ENCODE measurements at regions not wholly inside any gene's neighbourhood (a gene's known extent, or its start where the extent isn't known, plus 50 kb on each side); places are given as distances from the start of the nearest gene placed in this dataset.
"Not testable (repeated sequence)": the region's sequence is repeated elsewhere in the genome, so short reads cannot be mapped to it uniquely, and the experiment has no call there.

- DNase-seq, result no peak
Observed at GRCh38 chr20:2203436-2203835, 92.4 kb upstream of the TGM3 start.

DNA sequence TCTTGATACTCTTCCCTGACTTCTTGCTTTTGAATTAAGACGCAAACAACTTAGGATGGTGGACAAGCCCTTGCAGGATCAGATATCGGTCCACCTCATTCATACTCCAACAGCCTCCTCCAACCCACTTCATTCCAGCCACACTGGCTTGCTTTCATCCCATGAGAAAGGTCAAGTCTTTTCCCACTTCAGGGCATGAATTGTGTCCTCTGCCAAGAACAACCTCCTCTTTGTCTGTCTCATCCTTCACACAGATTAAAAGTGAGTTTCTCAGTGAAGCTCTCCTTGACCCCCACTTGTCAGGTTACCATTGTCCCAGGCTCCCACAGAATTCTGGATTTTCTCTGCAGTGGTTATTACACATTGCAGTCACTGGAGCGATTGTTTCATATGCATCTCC lies 91.8 kb upstream of the TGM3 start:
- no peak for DNase-seq

GRCh38 chr20:2206957-2207769 lies 88.6 kb upstream of the TGM3 start:
- DNase-seq, result peak; percentile 46

DNA sequence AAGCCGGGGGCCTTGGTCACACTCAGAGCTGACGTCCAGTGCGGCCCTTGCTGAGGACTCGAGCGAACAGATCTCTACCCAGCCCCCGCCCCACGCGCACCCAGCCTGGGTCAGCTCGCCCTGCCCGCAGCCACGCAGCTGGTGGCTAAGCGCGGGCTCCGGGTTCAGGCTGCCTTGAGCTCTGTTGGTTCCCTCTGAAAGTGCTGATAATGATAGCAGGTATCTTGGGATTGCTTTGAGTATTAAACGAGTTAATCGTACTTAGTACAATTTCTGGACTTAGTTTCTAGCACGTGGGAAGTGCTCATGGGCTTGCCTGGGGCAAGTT lies 88.1 kb upstream of the TGM3 start:
- no peak for DNase-seq

- no peak for DNase-seq
Observed at GRCh38 chr20:2208897-2209296, 86.9 kb upstream of the TGM3 start.

DNA sequence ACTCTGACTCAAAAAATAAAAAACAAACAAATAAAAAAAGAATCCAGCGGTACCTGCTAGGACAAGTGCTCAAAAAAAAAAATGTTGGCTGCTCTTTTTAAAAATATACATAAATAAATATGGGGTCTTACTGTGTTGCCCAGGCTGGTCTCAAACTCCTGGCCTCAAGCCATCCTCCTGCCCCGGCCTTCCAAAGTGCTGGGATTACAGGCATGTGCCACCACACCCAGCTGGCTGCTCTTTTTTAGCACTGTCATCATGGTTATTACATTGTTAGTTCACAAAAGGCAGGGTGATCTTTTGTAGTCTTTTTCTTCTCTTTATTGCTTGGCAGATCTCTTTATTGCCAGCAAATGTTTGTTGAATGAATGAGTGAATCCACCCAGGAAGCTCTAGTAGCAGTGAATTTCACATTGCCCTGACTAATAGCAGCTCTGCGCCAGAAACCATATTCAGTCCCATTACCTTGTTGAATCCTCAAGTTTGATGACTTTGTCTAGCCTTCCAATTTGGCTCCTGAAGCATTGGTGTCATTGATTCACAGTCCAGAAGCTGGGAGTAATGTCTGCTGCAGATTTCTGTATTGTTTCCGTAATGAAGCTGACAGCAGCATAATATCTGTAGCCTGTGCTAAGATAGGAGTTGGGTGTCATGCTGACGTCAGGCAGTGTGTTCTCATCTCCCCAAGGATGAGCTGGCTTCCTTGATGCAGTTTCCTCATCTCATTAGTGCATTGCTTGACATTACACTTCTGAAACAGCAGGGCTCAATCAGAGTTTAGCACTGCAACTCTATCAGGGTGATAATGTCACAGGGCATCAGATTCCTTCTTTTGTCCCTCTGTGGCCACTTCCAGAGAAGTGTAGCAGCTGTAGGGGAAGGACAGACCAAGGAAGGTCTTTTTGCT lies 84.9 kb upstream of the TGM3 start:
- DNase-seq, result peak; percentile 1

GRCh38 chr20:2212456-2213015 lies 83.3 kb upstream of the TGM3 start:
- DNase-seq, result no peak

DNA sequence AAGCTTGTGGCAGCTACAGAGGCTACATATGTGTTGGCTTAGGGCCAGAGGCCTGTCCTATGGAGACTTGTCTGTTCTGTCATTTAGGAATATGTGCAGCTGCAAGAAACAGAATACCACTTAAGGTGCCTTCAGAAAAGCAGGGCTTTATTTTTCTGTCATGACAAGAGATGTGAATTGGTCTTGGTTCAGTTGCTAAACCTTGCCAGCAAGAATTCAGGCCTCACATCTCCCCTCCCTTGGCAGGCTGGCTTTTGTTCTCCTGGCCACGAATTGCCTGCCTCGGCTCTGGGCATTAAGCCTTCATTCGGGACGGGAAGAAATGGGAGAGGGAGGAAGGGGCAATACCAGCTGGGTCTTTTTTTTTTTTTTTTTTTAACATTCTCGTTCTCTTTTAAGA lies 82.4 kb upstream of the TGM3 start:
- DNase-seq, result no peak

DNA sequence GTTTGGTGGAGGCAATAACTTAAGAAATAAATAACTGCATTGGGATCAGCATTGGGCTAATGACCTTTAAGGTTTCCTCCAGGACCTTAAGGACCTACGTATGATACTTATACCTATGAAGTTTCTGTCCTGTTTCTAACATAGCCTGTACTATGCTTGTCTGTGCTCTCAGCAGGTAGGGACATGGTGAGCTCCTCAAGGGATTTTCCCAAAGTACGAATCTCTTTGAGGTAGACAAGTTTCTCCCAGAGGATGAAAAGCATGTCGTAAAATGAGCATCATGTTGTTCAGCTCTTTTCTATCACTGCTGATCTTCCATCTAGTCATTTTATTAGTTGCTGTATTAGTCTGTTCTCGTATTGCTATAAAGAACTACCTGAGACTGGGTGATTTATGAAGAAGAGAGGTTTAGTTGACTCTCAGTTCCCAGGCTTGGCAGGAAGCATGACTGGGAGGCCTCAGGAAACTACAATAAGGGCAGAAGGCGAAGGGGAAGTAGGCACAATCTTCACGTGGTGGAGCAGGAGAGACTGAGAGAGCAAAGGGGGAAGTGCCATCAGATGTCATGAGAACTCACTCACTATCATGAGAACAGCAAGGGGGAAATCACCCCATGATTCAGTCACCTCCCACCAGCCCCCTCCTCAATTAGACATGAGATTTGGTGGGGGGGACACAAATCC lies 77.8 kb upstream of the TGM3 start:
- peak; percentile 4 for DNase-seq

- no peak for DNase-seq
Observed at GRCh38 chr20:2219481-2220006, 76.3 kb upstream of the TGM3 start.

GRCh38 chr20:2220298-2220697 lies 75.5 kb upstream of the TGM3 start:
- DNase-seq, result no peak

- no peak for DNase-seq
Observed at GRCh38 chr20:2221921-2222320, 73.9 kb upstream of the TGM3 start.

DNA sequence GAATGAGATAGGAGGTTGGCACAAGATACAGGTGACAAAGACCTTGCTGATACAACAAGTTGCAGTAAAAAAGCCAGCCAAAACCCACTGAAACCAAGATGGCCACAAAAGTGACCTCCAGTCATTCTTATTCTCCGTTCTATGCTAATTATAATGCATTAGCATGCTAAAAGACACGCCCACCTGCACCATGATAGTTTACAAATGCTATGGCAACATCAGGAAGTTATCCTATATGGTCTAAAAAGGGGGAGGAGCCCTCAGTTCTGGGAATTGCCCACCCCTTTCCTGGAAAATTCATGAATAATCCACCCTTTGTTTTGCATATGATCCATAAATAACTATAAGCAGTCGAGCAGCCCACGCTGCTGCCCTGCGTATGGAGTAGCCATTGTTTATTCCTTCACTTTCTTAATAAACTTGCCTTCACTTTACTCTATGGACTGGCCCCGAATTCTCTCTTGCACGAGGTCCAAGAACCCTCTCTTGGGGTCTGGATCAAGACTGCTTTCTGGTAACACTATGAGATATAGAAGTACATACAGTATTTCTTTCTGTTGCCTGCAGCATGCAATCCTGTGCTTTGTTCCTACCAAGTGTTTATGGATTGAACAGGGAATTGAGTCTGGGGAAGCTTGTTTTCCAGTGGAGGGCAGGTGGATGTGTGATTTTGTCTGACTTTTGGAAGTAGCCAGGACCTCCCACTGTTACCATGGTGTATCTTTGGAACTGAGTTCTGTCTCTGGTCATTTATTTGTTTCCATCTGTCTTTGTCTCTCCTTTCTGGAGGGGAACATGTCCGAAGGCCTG lies 72.0 kb upstream of the TGM3 start:
- DNase-seq, result no peak

- DNase-seq, result no peak
Observed at GRCh38 chr20:2224368-2224639, 71.5 kb upstream of the TGM3 start.

- DNase-seq, result not testable (repeated sequence)
Observed at GRCh38 chr20:2227285-2227684, 68.5 kb upstream of the TGM3 start.

DNA sequence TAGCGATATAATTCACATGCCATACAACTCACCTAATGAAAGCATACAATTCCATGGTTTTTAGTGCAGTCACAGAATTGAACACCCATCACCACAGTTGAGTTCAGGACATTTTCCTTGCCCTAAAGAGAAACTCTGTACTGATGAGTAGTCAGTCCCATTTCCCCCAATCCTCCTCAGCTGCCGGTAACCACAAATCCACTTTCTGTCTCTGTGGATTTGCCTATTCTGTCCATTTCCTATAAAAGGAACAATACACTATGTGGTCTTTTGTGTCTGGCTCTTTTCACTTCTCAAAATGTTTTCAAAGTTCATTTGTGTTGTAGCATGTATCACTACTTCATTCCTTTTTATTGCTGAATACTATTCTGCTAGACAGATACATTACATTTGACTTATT lies 67.9 kb upstream of the TGM3 start:
- DNase-seq, result no peak

- DNase-seq, result no peak
Observed at GRCh38 chr20:2228926-2229325, 66.9 kb upstream of the TGM3 start.

DNA sequence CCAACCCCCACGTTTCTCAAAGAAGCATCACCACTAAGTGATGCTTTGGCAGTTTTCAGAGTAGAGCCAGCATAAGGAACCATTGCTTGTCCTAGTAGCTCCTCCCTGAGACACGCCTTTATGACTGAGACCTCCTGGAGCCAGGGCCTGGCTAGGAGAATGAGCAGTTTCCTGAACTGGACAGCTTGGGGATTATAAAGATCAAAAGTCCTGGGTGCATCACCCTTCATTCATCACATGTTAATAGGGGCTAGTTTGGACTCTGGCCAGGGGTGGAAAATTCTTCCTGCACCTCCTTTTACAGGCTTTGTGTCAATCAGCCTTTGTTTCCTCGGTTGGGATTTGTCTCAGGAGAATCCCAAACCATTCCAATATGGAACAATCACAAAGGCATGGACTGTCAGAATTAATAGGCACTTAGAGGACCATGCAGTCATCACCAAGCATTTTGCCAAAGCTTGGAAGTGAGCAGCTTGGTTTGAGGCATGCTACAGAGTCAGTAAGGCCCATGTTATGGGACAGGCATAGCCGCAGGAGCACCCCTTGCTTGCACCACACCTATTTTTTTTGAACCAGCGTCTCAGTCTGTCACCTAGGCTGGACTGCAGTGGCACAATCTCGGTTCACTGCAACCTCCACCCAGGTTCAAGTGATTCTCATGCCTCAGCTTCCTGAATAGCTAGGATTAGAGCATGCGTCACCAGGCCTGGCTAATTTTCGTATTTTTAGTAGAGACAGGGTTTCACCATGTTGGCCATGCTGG lies 64.9 kb upstream of the TGM3 start:
- DNase-seq, result no peak

DNA sequence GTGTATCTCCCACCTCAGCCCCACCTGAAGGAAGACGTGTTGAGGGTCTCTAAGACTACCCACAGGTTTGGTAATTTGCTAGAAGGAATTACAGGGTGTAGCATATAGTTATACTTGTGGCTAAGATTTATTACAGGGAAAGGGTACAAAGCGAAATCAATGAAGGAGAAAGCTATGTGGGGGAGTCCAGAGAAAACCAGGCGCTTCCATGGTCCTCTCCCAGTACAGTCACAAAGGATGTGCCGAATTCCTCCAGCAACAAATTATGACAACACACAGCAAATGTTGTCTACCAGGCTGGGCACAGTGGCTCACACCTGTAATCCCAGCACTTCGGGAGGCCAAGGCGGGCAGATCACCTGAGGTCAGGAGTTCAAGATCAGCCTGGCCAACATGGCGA lies 64.1 kb upstream of the TGM3 start:
- no peak for DNase-seq

DNA sequence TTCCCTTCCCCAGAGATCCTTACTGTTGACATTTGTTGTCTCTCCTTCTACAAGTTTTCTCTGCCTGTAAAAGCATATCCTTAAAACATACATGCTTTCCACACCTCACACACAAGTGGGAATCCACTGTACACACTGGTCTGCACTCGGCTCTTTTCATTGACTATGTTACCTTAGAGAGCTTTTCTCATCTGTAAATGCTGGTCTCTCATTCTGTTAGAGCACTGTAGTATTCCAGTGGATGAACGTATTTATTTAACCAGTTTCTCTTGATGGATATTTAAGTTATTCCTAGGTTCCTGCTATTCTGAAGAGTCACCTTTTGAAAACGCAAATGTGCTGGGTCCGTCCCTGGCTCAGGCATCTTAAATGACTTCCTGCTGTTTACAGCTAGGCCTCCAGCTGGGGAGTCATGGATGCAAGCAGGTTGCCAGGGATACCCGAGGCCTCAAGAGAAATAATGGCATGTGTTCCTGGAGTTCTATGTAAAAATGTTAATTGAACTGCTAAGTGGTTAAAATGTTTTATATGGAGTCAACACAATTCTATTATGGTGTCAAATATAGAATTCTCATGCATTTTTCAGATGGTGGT lies 61.1 kb upstream of the TGM3 start:
- DNase-seq, result no peak

GRCh38 chr20:2236256-2236655 lies 59.5 kb upstream of the TGM3 start:
- no peak for DNase-seq

Measured in CD4-positive, alpha-beta T cell treated with Interleukin-10 for 1 hour (primary cell).